Islet of Langerhans (tissue), 1 donor: ENCODE measurements at regions not wholly inside any gene's neighbourhood (a gene's known extent, or its start where the extent isn't known, plus 50 kb on each side); places are given as distances from the start of the nearest gene placed in this dataset.

Source experiments
- FAIRE-seq: peaks from one replicate; lab custom pipeline; 2011; peaks lifted over from hg19 to GRCh38; lab: Jason Lieb, UNC

DNA sequence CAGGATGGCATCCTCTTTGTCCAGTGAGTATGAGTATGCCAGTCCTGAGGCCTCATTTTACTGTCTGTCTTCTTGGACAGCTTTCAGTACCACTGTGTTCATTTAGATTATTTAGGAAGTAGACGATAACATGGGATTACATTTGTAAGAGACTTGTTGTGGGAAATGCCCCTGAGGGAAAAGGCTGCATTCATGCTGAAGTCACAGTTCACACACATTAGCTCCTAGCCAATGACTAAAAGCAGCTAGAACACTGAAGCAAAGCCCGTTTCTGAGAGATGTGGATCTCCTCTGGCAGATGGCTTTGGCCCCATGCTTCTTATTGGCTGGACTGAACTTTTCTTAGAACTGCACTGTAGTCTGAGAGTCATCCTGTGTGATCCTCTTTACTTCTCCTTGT is 242.4 kb downstream of the FAM76B start:
- FAIRE-seq: no peak

DNA sequence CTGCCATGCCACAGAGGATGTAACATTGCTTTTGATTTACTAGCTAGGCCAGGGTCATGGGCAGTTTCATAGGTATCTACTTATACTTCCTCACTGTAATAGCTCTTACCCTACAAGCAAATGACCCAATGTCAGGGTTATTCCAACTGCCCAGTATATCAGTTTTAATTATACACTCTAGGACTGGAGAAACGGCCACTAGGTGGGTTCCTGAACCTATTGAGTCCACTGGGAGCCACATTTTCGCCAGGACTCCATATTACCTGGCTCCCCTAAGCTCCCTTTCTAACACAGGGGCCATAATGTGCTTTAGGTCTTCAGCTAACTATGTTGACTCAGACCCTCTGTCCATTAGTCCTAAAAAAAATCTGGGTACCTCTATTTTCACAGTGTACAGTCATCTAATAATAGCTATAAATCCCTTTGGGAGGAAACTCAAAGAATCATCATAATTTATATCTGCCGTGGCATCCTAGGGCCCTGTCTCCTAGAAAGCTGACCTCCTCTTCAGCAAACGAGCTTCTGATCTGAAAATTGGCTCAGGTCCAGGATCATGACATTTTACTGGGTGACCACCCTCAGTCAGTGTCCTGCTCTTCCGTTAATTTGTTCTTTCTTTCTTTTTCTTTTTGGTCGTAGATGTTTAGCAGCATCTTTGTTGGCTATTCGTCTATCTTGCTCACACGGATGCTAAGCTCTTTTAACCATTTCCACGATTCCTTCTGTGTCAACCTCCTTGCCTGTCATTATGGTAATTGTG is 244.3 kb downstream of the FAM76B start:
- FAIRE-seq: no peak

DNA sequence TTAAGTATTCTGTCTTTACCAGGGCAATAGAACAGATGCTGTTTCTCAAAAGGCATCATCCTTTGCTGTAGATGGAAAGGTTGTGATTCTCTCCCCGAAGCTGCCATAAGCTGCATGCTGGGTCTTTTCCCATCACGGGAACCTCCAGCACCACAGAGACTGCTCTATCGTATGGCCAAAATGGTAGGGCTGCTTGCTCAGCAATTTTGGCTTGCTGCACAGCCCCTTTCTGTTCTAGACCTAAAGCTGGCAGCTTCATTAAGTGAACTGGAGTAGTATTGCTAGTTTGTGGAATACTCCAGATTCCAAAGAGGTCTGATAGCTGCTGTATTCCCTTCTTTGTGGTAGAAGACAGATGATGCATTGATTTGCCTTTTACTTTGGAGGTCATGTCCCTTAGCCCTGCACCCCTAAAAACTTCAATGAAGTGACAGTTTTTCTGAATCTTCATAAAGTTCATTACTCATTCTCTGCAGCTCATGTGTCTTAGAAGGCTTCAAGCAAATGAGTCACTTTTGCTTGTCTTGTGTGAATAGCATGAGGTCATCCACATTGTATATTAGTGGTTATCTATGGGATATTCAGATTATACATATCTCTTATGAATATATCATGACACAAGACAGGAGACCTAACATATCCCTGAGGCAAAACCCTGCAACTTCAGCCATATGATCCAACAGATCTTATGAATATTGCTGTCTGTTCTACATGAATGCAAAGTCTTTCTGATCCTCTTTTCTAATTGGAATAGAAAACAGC is 245.3 kb downstream of the FAM76B start:
- FAIRE-seq: no peak

DNA sequence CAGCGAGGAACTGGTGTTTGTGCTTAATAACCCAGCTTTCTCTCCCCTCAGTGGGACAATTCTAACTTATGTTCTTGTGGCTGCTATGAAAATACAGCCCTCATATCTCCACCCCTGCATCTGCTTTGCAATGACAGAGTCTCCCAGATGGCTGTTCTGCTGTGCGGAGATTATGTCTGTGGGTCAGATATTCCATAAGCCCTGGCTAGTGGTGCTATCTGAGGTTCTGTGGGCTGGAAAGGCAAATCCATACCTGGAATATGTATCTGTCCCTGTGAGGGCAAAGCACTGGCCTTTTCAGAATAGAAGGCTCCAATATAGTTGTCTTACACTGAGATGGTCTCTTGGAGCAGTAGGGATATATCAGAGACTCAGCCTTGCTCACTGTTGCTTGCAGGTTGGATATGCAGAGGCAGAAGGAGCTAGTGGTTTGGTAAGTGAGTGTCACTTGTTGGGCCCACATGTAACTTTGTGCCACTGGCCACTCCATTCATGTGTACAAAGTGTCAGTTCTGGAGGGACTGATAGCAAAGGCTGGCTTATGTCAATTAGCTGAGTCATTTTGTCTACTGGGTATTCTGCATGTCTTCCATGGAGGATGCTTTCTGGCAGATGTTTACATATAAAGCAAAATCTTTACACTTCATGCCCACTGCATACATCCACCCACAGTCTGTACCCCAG is 246.6 kb downstream of the FAM76B start:
- no peak for FAIRE-seq

DNA sequence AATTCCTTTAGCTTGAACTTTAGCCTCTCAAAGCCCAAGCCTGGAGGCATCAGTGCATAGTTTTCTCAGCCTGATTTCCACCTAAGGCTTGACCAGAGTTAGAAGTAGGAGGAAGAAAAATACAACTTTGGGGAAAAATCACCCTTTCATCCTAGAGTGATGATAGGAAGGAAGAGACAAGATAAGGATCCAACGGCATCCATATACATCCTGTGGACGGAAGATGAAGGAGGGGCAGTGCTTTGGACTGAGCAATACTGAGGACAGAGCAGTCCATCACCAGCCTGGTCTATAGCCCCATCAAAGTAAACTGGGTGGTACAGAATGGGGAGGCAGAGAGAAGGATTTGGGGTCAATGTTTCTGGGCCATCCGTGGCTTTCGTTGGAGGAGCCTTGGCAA is 247.9 kb downstream of the FAM76B start:
- FAIRE-seq: no peak

DNA sequence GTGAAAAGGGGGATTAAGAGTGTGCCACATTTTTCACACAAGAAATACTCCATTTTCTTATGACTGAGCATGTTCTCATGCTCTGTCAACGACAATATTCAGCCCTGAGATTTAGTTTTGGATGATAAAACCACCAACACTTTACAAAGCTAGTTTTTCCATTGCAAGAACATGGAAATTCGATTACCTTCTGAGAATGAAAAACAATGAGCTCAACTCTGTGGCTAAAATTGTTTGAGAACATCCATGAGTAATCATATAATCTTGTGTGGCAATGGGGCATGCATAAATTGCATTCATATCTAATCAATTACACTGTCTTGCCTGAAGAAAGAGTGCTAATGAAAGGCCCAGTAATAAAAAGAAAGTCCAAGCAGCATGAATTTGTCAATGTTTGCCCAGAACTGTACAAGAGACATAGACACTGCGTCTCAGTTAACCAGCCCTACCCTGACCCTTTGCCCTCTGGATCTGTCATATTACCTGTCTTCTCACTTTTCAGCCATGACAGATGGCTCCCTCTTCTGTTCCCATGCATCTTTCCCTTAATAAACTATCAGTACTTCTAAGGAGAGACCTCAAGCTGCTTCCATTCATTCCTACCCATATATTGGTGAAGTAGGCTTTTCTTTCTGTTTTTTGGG is 253.4 kb downstream of the FAM76B start:
- no peak for FAIRE-seq

DNA sequence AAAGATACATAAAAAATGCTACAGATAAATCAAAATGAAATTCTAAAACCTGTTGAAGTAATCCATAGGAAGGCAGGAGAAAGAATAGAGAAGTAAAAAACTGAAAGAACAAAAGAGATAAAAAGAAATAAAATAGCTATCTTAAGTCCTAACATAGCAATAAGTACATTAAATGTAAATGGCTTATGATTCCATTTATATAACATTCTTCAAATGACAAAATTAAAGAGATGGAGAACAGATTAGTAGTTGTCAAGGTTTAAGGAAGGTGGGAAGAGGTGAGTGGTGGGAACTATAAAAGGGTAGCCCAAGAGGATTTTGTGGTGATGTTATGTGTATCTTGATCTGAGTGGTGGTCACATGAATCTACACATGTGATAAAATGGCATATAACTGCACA is 254.8 kb downstream of the FAM76B start:
- no peak for FAIRE-seq

DNA sequence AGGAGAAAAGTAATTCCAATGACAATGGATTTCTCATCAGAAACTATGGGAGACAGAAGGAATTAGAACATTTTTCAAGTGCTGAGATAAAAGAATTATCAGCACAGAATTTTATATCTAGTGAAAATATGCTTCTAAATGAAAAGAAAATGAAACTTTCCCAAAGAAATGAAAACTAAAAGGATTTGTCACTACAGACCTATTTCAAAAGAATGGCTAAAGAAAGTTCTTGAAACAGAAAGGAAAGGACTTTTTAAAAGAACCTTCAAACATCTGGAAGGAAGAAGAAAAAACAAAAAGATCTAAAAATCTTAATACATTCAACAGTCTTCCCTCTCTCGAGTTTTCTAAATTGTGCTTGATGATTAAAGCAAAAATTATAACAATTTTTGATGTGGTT is 255.4 kb downstream of the FAM76B start:
- FAIRE-seq: no peak

DNA sequence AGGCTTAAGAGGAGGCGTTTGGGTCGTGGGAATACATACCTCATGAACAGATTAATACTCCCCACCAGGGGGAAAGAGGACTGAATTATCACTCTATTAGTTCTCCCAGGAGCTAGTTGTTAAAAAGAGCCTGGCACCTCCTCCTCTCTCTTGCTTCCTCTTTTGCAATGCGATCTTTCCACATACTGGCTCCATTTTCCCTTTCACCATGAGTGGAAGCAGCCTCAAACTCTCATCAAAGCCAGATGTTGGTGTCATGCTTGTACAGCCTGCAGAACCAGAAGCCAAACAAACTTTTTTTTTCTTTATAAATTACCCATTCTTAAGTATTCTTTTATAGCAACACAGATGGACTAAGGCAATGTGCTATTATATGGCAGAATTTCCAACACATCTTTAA is 258.5 kb downstream of the FAM76B start:
- no peak for FAIRE-seq

DNA sequence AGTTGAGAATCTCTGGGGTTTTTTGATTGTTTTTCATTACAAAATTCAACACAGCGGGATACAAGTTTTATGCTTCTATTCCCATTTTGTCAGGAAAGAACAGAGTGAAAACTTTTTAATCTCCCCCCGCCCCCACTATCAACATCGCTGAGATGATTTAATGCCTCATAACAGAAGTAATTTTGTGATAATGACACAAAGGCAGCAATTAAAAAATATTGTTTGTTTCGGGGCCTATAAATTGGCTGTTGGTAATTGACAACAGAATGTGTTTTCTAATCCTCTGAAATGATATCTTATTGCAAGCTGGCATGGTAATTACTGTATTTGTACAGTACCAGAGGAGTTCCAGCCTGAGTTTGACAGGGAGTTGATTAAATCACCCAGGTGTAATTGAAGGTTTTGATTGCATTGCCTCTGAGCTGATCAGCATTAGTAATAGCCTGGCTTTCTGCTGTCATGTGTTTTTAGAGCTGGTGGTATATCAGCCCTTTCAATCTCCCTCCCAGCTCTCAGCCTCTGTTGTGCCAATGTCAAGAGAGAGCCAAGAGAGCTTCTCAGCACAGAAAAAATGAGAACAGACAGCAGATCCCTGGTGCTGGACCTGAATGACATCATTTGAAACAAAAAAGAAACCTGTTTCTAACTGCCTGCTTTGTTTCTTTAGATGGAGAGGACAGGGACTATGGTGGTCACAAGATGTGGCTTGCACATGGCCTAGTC is 265.1 kb downstream of the FAM76B start:
- peak; percentile 36 for FAIRE-seq

DNA sequence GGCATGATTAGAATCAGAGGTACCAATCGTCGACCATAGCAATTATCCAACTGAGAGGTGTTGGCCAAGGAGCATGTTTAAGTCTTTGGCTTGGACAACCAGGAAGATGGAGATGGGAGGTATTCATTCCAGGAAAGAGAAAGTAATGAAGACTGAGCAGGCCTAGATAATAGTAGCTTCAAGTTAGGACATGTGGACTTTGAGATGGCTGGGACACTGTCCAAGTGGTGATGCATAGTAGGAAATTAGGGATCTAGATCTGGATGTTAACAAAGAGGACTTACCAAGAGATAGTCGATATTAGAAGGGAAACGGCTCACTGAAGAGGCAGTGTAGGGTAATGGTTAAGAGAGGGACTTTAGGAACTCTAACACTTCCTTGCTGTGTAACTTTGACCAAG is 266.7 kb downstream of the FAM76B start:
- FAIRE-seq: no peak

DNA sequence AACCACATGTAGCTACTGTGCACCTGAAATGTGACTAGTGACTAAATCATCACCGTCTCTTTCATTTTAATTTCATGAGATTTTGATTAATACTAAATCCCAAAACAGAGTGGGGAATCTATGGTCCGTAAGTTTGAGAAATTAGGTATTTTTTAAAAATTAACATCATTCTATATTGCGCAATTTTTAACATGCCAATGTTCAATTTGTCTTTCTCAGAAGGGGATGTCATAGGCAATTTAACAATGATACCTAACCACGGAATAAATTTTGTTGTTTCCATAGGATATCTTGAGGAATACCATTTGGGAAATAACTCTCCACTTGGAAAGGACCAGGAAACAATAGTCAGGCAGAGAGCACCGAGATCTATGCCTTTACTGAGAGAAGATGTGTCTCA is 267.7 kb downstream of the FAM76B start:
- FAIRE-seq: no peak

DNA sequence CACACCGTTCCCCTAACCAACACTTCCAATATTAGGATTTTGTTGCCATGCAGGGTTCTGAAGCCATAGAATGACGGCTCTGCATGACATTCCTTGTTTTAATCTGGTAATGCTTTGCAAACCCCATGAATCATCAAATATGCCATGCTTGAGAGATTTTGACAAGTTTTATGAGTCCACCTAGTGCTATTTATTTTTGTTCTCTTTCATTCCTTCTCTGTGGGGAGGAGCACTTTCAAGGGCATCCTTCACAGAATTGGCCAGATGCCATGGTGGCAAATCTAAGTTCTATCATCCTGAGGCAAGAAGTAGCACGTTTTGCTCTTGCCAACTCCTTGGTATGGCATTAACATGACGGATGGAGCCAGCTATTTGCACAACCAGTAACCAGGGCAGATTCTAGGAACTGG is 268.4 kb downstream of the FAM76B start:
- peak; percentile 49 for FAIRE-seq

DNA sequence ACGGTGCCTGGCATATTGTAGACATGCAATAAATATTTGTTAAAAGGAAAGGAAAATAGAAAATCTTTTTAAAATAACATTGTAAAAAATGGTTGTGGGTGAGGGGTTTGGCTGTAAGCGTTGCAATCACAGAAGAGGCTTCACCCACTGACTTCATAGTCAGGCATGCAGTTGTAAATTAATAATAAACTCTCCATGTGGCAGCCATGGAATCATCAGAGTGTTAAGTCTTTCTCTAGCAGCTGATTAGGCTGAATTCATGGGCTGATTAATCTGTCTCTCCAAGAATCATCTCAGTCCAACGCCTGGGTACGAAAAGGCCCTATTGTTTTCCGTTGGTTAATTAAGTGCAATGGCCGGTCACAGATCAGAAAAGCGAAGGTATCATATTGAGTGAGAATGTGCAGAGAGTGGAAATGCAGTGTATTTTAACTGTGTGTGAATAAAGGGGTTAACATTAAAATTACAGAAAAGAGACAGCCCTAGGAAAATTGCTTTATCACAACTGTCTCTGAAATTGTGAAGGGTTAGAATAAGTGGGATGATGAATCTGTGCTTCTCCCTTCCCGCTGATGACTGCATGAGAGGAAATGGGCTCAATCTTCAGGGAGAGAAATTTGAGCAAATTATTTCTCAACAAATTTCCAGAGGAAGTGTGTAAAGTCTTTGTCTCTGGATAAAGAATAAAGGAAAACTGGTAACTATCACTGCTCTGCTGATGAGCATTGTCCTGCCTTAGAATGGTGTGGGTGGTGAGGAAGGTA is 269.0 kb downstream of the FAM76B start:
- no peak for FAIRE-seq

DNA sequence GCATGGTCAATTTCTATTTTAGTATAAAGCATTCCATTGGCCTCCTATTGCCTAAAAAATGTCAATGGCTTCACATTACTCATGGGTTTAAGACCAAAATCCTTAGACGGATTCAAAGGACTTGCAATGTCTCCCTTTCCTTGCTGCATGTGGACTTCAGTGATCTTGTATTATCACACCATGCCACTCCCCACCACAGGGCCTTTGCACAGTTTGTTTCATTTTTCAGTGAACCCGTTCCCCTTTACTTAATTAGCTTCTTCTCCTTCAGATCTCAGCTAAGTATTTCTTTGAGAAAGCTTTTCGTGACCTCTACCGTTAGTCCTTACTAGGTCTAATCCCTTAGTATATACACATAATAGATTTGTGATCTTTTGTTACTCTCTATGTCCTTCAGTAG is 269.7 kb downstream of the FAM76B start:
- FAIRE-seq: no peak

DNA sequence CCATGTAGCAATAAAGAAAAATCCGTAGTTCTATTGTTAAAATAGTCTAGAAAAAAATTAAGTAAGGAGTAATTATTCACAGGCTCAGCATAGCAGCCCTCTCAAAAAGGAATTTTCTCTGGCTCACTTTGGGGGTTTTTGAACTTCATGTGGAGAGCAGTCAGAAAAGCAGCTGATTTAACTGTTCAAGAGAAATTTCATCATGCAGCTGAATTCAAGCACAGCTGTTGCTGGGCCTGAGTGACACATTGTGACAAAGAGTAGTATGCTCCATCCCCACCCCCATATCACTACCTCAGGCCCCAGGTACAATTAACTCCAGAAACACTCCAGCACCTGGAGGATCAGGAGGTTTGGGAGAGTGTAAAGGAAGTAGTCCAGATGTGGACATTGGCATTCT is 272.1 kb downstream of the FAM76B start:
- FAIRE-seq: no peak

DNA sequence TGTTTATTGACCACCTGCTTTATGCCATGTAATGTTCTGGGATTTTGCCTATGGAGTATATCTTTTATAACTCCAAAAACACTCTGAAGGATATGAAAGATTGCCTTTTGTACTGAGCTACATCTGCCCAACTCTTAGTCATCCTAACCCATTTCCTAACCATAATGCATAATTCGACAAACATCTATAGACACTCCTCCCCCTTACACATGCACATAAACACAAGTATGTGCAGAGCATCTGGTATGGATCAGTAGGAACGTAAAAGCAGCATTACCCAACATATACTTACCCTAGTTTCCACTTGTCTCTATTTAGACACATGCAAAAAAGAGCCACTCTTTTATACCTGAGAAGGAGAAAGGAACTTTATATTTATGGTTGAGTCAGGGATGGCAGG is 272.8 kb downstream of the FAM76B start:
- FAIRE-seq: no peak

DNA sequence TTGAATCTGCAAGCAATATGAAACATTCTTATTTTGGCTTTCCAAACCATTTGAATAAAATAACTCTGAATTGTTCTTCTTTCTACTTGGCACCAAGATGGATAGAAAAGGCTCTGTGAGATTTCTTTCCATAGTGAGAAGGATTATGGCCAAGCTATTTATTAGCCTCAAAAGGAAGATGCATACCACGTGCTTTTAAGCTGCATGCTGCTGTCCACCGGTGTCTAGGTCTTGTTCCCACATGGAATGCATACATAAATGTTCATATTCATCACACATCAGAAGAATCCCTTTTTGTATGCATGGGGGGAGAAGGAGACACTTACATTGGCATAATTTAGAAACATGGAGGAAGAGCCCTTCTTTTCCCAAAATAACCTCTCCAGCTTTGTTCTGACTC is 273.4 kb downstream of the FAM76B start:
- no peak for FAIRE-seq

DNA sequence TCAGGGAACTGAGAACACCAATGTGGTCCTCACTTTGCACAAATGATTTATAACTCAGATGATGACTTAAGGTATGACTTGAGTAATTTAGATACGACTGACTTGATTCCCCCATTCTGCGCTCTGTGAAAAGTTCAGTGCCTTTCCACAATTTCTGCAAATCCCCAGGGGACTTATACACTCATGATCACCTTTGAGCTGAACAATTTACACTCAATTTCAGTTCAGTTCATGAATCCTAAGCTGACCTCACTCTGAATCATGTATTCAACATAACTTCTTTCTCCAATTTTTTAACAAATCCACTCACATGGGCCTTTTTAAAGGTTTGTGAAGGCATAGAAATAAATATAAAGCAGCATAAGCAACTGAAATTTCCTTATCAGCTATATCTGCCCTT is 274.2 kb downstream of the FAM76B start:
- FAIRE-seq: no peak

DNA sequence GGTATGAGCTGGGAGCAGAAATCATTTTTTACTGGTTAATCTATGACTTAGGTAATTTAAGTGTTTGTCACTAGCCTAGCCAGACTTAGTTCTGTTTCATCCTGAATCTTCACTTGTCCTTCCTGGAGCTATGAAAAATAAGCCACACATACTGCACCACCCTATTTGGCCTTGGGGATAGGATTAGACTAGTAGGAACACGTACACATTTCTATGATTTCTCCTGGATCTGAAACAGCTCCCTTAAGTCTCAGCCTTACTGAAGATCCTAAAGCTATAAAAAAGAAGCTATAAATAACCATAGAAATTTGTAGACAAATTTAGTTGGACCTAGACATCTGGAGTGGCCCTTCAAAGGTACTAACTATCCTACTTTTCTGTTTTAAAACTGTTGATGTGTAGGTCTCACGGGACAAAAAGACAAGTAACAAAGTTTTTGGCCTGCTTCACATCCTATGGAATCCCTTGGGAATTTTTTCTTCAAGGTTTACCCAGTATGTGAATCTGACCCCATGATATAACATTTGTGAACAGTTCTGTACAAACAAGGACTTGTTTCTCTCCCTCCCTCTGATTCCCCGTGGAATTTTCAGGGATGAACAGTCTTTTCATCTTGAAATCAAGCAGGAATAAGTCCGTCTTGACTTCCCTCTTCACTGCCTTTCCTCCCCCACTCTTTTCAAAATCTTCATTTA is 275.0 kb downstream of the FAM76B start:
- FAIRE-seq: no peak

DNA sequence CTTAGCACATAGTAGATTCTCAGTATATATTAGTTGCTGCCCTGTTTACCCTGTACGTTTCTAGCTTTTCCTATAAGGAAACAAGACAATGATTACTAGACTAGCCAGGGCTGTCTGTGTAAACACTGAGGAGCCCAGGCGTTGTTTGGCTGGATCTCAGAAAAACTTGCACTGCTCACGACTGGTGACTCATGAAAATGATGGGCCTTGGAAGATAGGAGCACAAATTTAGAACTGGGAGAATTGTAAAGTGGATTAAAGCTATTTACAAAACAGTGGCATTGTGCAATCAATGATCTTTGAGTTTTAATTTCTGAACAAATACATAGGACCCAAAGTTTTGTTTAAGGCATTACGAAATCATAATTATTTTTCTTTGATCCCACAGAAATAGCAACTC is 276.9 kb downstream of the FAM76B start:
- no peak for FAIRE-seq
